WTC11 (cell line): ENCODE measurements at regions not wholly inside any gene's neighbourhood (a gene's known extent, or its start where the extent isn't known, plus 50 kb on each side); places are given as distances from the start of the nearest gene placed in this dataset.
A peak's percentile ranks its signal among the peaks of the same experiment; 100 is the strongest.

Source experiments
- ATAC-seq: fragments of 200-7000 bp; cut with Tn5 transposase; 2 replicates; pipeline ENCODE4 v1.10.0; 2021; ENCODE audit warnings: mild to moderate bottlenecking, moderate library complexity
- CTCF ChIA-PET: fragments of 300-600 bp; sonication (Branson Sonifier 250); formaldehyde crosslinking; loops from one replicate; lab custom pipeline; 2021; ENCODE audit warnings: antibody characterized with exemption; lab: Charles Lee
- POLR2A ChIA-PET: fragments of 350-600 bp; sonication (Branson Sonifier 250); formaldehyde crosslinking; loops from one replicate; lab custom pipeline; 2021; ENCODE audit warnings: antibody characterized with exemption; lab: Charles Lee
- DNase-seq: peaks from one replicate; pipeline ENCODE4 v3.0.0; 2021; ENCODE audit warnings: low spot score
- H3K27ac Mint-ChIP-seq: 2 replicates; pipeline ENCODE4 v1.8.0; 2021; ENCODE audit warnings: mixed read lengths
- H3K27me3 Mint-ChIP-seq: 2 replicates; pipeline ENCODE4 v1.8.0; 2021; ENCODE audit warnings: low read depth, mild to moderate bottlenecking, moderate library complexity, mixed read lengths
- H3K36me3 Mint-ChIP-seq: 2 replicates; pipeline ENCODE4 v1.8.0; 2021; ENCODE audit warnings: mixed read lengths
- H3K4me1 Mint-ChIP-seq: 2 replicates; pipeline ENCODE4 v1.8.0; 2022; ENCODE audit warnings: mixed read lengths
- H3K4me3 Mint-ChIP-seq: 2 replicates; pipeline ENCODE4 v1.8.0; 2021; ENCODE audit warnings: mild to moderate bottlenecking, moderate library complexity, mixed read lengths
- H3K9me3 Mint-ChIP-seq: 2 replicates; pipeline ENCODE4 v1.8.0; 2021; ENCODE audit warnings: mixed read lengths
- ATF1 ChIP-seq: sonication (generic); formaldehyde crosslinking; IDR thresholded peaks from 2 replicates; pipeline ENCODE4 v1.8.1; 2023; ENCODE audit warnings: mild to moderate bottlenecking, moderate library complexity, missing genetic modification reagents
- ATF2 ChIP-seq: sonication (generic); formaldehyde crosslinking; IDR thresholded peaks from 2 replicates; pipeline ENCODE4 v1.8.1; 2022; ENCODE audit warnings: low read depth, missing genetic modification reagents, borderline replicate concordance
- ATF6 ChIP-seq: sonication (generic); formaldehyde crosslinking; IDR thresholded peaks from 2 replicates; pipeline ENCODE4 v1.8.1; 2023; ENCODE audit warnings: mild to moderate bottlenecking, missing genetic modification reagents
- EMX1 ChIP-seq: fragments of 250-450 bp; sonication (Bioruptor Pico); IDR thresholded peaks from 2 replicates; pipeline ENCODE4 v1.8.0; 2021; ENCODE audit warnings: mild to moderate bottlenecking
- FOXP1 ChIP-seq: sonication (generic); formaldehyde crosslinking; IDR thresholded peaks from 2 replicates; pipeline ENCODE4 v1.8.0; 2022; ENCODE audit warnings: missing genetic modification reagents, mild to moderate bottlenecking, moderate library complexity, borderline replicate concordance
- GRHL2 ChIP-seq: fragments of 250-450 bp; sonication (Bioruptor Pico); IDR thresholded peaks from 2 replicates; pipeline ENCODE4 v1.8.0; 2022; ENCODE audit warnings: mild to moderate bottlenecking, moderate library complexity; ENCODE audit not compliant: insufficient replicate concordance, severe bottlenecking
- HMGXB4 ChIP-seq: sonication (generic); formaldehyde crosslinking; IDR thresholded peaks from 2 replicates; pipeline ENCODE4 v1.8.1; 2023; ENCODE audit warnings: mild to moderate bottlenecking, moderate library complexity, missing genetic modification reagents
- IRF2 ChIP-seq: sonication (generic); formaldehyde crosslinking; IDR thresholded peaks from 2 replicates; pipeline ENCODE4 v1.8.0; 2022; ENCODE audit warnings: low read depth, missing genetic modification reagents, borderline replicate concordance
- KAT7 ChIP-seq: sonication (generic); formaldehyde crosslinking; IDR thresholded peaks from 2 replicates; pipeline ENCODE4 v1.8.1; 2023; ENCODE audit warnings: missing genetic modification reagents, mild to moderate bottlenecking, borderline replicate concordance
- MYBL2 ChIP-seq: sonication (generic); formaldehyde crosslinking; IDR thresholded peaks from 2 replicates; pipeline ENCODE4 v1.8.1; 2023; ENCODE audit warnings: mild to moderate bottlenecking, moderate library complexity, missing genetic modification reagents
- NR1H2 ChIP-seq: sonication (generic); formaldehyde crosslinking; IDR thresholded peaks from 2 replicates; pipeline ENCODE4 v1.9.0; 2021; ENCODE audit warnings: mild to moderate bottlenecking, moderate library complexity, missing genetic modification reagents
- SMAD3 ChIP-seq: sonication (generic); formaldehyde crosslinking; IDR thresholded peaks from 2 replicates; pipeline ENCODE4 v1.8.0; 2022; ENCODE audit warnings: missing genetic modification reagents, mild to moderate bottlenecking, borderline replicate concordance
- SMAD4 ChIP-seq: sonication (generic); formaldehyde crosslinking; IDR thresholded peaks from 2 replicates; pipeline ENCODE4 v1.8.0; 2022; ENCODE audit warnings: mild to moderate bottlenecking, missing genetic modification reagents
- TEAD4 ChIP-seq: sonication (generic); formaldehyde crosslinking; IDR thresholded peaks from 2 replicates; pipeline ENCODE4 v1.8.0; 2022; ENCODE audit warnings: mild to moderate bottlenecking, missing genetic modification reagents
- TP53 ChIP-seq: sonication (generic); formaldehyde crosslinking; IDR thresholded peaks from 2 replicates; pipeline ENCODE4 v1.8.1; 2023; ENCODE audit warnings: mild to moderate bottlenecking, missing genetic modification reagents
- USF2 ChIP-seq: sonication (generic); formaldehyde crosslinking; IDR thresholded peaks from 2 replicates; pipeline ENCODE4 v1.8.1; 2023; ENCODE audit warnings: mild to moderate bottlenecking, missing genetic modification reagents, moderate library complexity
- ZBTB21 ChIP-seq: sonication (generic); formaldehyde crosslinking; IDR thresholded peaks from 2 replicates; pipeline ENCODE4 v1.8.1; 2023; ENCODE audit warnings: mild to moderate bottlenecking, missing genetic modification reagents, borderline replicate concordance
- ZBTB43 ChIP-seq: sonication (generic); formaldehyde crosslinking; IDR thresholded peaks from 2 replicates; pipeline ENCODE4 v1.8.1; 2023; ENCODE audit warnings: mild to moderate bottlenecking, missing genetic modification reagents
- ZMAT4 ChIP-seq: fragments of 250-450 bp; sonication (Bioruptor Pico); IDR thresholded peaks from 2 replicates; pipeline ENCODE4 v1.9.0; 2021; ENCODE audit warnings: mild to moderate bottlenecking
- ZNF138 ChIP-seq: sonication (generic); formaldehyde crosslinking; conservative IDR thresholded peaks from 2 replicates; pipeline ENCODE4 v1.8.1; 2022; ENCODE audit warnings: mild to moderate bottlenecking, moderate library complexity, missing genetic modification reagents
- ZNF263 ChIP-seq: sonication (generic); formaldehyde crosslinking; IDR thresholded peaks from 2 replicates; pipeline ENCODE4 v1.8.1; 2022; ENCODE audit warnings: low read depth, mild to moderate bottlenecking, moderate library complexity, missing genetic modification reagents
- ZNF423 ChIP-seq: fragments of 250-450 bp; sonication (Bioruptor Pico); IDR thresholded peaks from 2 replicates; pipeline ENCODE4 v2.1.2; 2022; ENCODE audit warnings: mild to moderate bottlenecking, moderate library complexity

- CTCF ChIA-PET: no interaction called here
- peaks cover 14% of the 10 kb centered on the region for H3K4me1 Mint-ChIP-seq
- H3K9me3 Mint-ChIP-seq: peaks cover 7% of the 10 kb centered on the region
- no peak overlapping the region for H3K4me3 Mint-ChIP-seq
- no peaks in the 10 kb centered on the region for H3K36me3 Mint-ChIP-seq
- ATAC-seq: peak; percentile 66
- H3K27ac Mint-ChIP-seq: no peak overlapping the region
- H3K27me3 Mint-ChIP-seq: no peaks in the 10 kb centered on the region; the same call in 1 of the 2 replicates
- POLR2A ChIA-PET: no interaction called here
- TF ChIP-seq ZBTB21: no peak
- TF ChIP-seq ZBTB43: no peak
- no peak for TF ChIP-seq USF2 (CRISPR knock-in tag)
- TF ChIP-seq ATF1 (CRISPR knock-in tag): no peak
- no peak for TF ChIP-seq TP53 (CRISPR knock-in tag)
- TF ChIP-seq NR1H2 (CRISPR knock-in tag): no peak
- no peak for TF ChIP-seq FOXP1 (CRISPR knock-in tag)
- TF ChIP-seq ZNF138 (CRISPR knock-in tag): no peak
- TF ChIP-seq ATF2 (CRISPR knock-in tag): no peak
- TF ChIP-seq TEAD4 (CRISPR knock-in tag): no peak
- no peak for TF ChIP-seq KAT7
- no peak for TF ChIP-seq IRF2 (CRISPR knock-in tag)
- TF ChIP-seq ZMAT4 (CRISPR knock-in tag): no peak
- TF ChIP-seq, all 79 proteins: peak for 0
- no peak for DNase-seq
Measured at GRCh38 chr2:217014328-217015105, 154.7 kb upstream of the TNP1 start.

GRCh38 chr2:217013926-217014325, 154.1 kb upstream of the TNP1 start:
- Mint-ChIP-seq H3K27ac (no peak overlapping the region), H3K4me3 (no peak overlapping the region), H3K36me3 (no peaks in the 10 kb centered on the region), H3K4me1 (peaks cover 14% of the 10 kb centered on the region), H3K27me3 (no peaks in the 10 kb centered on the region; the same call in 1 of the 2 replicates), H3K9me3 (peaks cover 4% of the 10 kb centered on the region)
- ATAC-seq: no peak
- ChIA-PET POLR2A (no interaction called here), CTCF (no interaction called here)
- no peak for DNase-seq
- TF ChIP-seq KAT7: no peak

- Mint-ChIP-seq H3K4me3 (no peak overlapping the region), H3K4me1 (peaks cover 14% of the 10 kb centered on the region), H3K36me3 (no peaks in the 10 kb centered on the region), H3K27me3 (no peaks in the 10 kb centered on the region; the same call in 1 of the 2 replicates), H3K27ac (no peak overlapping the region), H3K9me3 (no peaks in the 10 kb centered on the region)
- CTCF ChIA-PET: no interaction called here
- DNase-seq (no peak), ATAC-seq (no peak)
- POLR2A ChIA-PET: no interaction called here
- no peak for TF ChIP-seq GRHL2
- TF ChIP-seq SMAD3: no peak
- TF ChIP-seq ZNF263 (CRISPR knock-in tag): no peak
- no peak for TF ChIP-seq ATF6 (CRISPR knock-in tag)
- no peak for TF ChIP-seq TEAD4 (CRISPR knock-in tag)
- TF ChIP-seq ZNF423 (CRISPR knock-in tag): no peak
- no peak for TF ChIP-seq USF2 (CRISPR knock-in tag)
- TF ChIP-seq HMGXB4 (CRISPR knock-in tag): no peak
- TF ChIP-seq SMAD4: no peak
- TF ChIP-seq ZNF138 (CRISPR knock-in tag): no peak
- no peak for TF ChIP-seq EMX1 (CRISPR knock-in tag)
- TF ChIP-seq IRF2 (CRISPR knock-in tag): no peak
- TF ChIP-seq MYBL2 (CRISPR knock-in tag): no peak
Measured at GRCh38 chr2:217011576-217011975, 151.7 kb upstream of the TNP1 start.
